VCaP (cell line): ENCODE measurements at regions not wholly inside any gene's neighbourhood (a gene's known extent, or its start where the extent isn't known, plus 50 kb on each side); places are given as distances from the start of the nearest gene placed in this dataset.
"Not testable (repeated sequence)": the region's sequence is repeated elsewhere in the genome, so short reads cannot be mapped to it uniquely, and the experiment has no call there.

Source experiments
- H3K27ac ChIP-seq: fragments of 450-650 bp; 2 replicates; pipeline ENCODE4 v1.5.1; 2017
- CTCF ChIP-seq: fragments of 450-650 bp; conservative IDR thresholded peaks from 2 replicates; pipeline ENCODE4 v1.5.1; 2017; ENCODE audit warnings: mild to moderate bottlenecking, moderate library complexity

DNA sequence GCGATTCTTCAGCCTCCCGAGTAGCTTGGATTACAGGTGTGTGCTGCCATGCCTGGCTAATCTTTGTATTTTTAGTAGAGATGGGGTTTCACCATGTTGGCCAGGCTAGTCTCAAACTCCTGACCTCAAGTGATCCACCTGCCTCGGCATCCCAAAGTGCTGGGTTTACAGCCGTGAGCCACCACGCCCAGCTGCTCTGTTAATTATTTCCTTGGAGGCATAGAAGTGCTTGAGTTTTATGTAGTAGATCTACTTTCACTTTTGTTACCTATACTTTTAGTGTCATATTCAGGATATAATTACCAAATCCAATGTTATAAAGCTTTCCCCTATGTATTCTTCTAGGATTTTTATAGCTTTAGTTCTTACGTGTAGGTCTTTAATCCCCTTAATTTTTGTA is 1093.0 kb downstream of the GATA3 start:
- no peak for TF ChIP-seq CTCF

DNA sequence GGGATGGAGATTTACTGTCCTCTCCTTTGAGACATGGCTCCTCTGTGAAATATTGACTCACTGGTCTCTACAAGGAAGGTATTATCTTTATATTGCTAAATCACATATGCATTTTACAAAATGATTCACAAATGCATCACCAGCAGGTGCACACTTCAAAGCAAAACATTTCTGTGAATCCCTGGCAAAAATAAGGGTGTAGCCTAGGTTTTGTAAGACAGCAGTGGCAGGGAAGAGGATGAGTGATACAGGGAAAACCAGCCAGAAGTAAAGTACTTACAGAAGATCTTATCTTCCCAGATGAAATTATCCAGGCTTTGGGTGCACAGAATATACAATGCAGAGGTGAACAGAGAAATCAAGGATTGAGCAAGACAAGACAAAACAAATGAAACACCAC is 1094.6 kb downstream of the GATA3 start:
- no peak overlapping the region for H3K27ac ChIP-seq
- TF ChIP-seq CTCF: no peak

More for the DNA sequence above, 1093.0 kb downstream of the GATA3 start:
- H3K27ac ChIP-seq: no peak overlapping the region

- not testable (repeated sequence) for H3K27ac ChIP-seq
Observed at GRCh38 chr10:9153057-9153456, 1098.6 kb downstream of the GATA3 start.

DNA sequence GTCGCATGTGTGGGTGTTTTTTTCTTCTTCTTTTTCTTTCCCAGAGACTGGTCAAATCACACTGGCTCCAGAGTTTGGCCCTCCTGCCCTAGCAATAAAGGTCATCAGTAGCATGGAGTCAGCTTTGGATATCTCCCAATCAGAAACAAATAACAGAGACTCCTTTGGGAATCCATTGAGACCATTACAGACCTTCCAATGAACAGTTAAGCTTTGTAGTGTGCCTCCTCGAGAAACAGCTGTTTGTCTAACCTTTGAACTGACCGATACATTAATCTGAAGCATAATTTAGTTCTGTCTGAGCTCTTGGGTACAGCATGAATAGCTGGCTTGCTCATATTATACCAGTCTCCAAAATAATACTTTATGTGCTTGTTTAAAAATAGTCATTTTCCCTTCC is 1103.2 kb downstream of the GATA3 start:
- no peak overlapping the region for H3K27ac ChIP-seq

DNA sequence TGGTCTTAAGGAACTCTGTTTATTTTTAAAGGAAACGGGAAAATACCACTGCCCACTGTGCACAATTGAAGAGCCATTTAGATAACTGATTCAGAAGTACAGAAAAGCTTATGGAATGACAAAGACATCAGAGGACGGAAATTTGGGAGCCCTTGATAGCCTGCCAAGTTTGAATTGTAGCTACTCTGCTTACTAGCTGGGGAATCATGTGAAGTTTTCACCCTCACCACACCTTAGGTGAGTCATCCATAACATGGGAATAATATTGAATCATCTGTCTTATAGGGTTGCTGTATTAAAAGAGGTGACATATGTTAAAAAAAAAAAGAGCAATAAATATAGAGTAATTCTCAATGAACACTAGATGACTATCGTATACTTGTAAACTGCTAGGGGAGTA is 1104.2 kb downstream of the GATA3 start:
- no peak overlapping the region for H3K27ac ChIP-seq
- no peak for TF ChIP-seq CTCF

More for the DNA sequence above, 1103.2 kb downstream of the GATA3 start:
- no peak for TF ChIP-seq CTCF

DNA sequence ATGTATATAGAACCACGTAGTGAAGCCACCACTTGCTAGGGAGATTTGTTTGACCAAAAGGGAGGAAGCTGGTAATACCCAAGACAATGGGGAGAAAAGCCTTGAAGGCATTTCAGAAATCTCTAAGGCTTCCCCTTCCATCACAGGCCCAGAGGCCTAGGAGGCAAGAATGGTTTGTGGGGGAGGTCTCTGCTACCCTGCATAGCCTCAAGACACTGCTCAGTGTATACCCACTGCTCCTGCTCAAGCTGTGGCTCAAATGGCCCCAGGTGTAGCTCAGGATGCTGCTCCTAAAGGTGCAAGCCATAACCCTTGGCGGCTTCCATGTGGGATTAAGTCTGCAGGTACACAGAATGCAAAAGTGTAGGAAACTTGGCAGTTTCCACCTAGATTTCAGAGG is 1105.8 kb downstream of the GATA3 start:
- TF ChIP-seq CTCF: no peak
- H3K27ac ChIP-seq: no peak overlapping the region

DNA sequence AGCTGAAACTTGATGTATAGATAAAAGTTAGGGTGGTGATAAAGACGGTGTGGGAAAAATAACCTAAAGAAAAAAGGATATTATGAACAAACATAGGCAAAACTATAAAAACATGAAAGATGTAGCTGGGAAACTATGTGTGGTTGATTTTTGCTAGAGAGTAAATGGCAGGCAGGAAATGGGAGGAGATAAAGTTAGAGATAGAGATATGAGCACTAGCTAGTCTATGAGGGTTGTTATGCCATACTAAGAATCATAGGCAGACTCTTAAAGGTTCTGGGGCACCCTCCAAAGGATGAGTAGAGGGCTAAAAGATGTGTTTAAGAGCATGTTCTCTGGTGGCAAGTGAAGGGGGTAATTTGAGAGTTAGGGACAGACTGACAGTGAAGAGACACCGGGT is 1109.2 kb downstream of the GATA3 start:
- H3K27ac ChIP-seq: no peak overlapping the region
- no peak for TF ChIP-seq CTCF

- no peak for TF ChIP-seq CTCF
- H3K27ac ChIP-seq: no peak overlapping the region
Observed at GRCh38 chr10:9166770-9167169, 1112.3 kb downstream of the GATA3 start.
